Endothelial cell of umbilical vein (primary cell): ENCODE measurements at regions not wholly inside any gene's neighbourhood (a gene's known extent, or its start where the extent isn't known, plus 50 kb on each side); places are given as distances from the start of the nearest gene placed in this dataset.

Source experiments
- BruUV-seq: library from RNA; stranded (reverse); fragments of 400-500 nt; replicated peaks from 2 replicates; lab custom pipeline; 2021; lab: Mats Ljungman, UMichigan
- CTCF ChIA-PET: fragments of 300-600, 350-600 bp; sonication (Branson Sonifier 250); formaldehyde crosslinking; loops from one replicate; lab custom pipeline; 2021; ENCODE audit warnings: antibody characterized with exemption, inconsistent platforms; lab: Charles Lee
- POLR2A ChIA-PET: fragments of 300-600, 350-600 bp; sonication (Branson Sonifier 250); formaldehyde crosslinking; loops from one replicate; lab custom pipeline; 2021; ENCODE audit warnings: antibody characterized with exemption, inconsistent platforms; lab: Charles Lee
- DNase-seq: peaks from one replicate; pipeline ENCODE4 v3.0.0-alpha.2; 2011; ENCODE audit warnings: low read depth, low spot score
- FAIRE-seq: peaks from 2 replicates; lab custom pipeline; 2011; peaks lifted over from hg19 to GRCh38; lab: Jason Lieb, UNC
- H2AFZ ChIP-seq: 2 replicates; pipeline ENCODE4 v1.6.0; 2012; ENCODE audit warnings: low read depth, low read length, control low read depth, inconsistent platforms
- H3K27ac ChIP-seq: 2 replicates; pipeline ENCODE4 v1.5.1; 2011; ENCODE audit warnings: low read depth, mild to moderate bottlenecking, control low read depth, low read length, moderate library complexity; ENCODE audit not compliant: insufficient read depth
- H3K27me3 ChIP-seq, 2 experiments: 2 replicates each; pipeline versions ENCODE4 v1.6.0 to v1.6.1; 2011; ENCODE audit warnings: low read length in 2 of 2, mixed read lengths in 1 of 2; ENCODE audit not compliant: control insufficient read depth in 2 of 2, insufficient read depth in 2 of 2
- H3K36me3 ChIP-seq, 2 experiments: 2 replicates in 1 of 2; 3 replicates in 1 of 2; pipeline ENCODE4 v1.5.1; 2011; ENCODE audit warnings: low read length in 2 of 2, mild to moderate bottlenecking in 1 of 2, moderate library complexity in 1 of 2; ENCODE audit not compliant: control insufficient read depth in 2 of 2, insufficient read depth in 2 of 2; ENCODE audit errors: extremely low read depth in 1 of 2
- H3K4me1 ChIP-seq: 3 replicates; pipeline ENCODE4 v1.5.1; 2011; ENCODE audit warnings: mild to moderate bottlenecking, low read length; ENCODE audit not compliant: control insufficient read depth, insufficient read depth; ENCODE audit errors: extremely low read depth
- H3K4me2 ChIP-seq: 2 replicates; pipeline ENCODE4 v1.6.1; 2011; ENCODE audit warnings: low read length, control low read depth, mixed read lengths; ENCODE audit not compliant: insufficient read depth
- H3K4me3 ChIP-seq, 3 experiments: fragments of 200-600 bp in 1 of 3; sonication (generic), shearing (Covaris generic) in 1 of 3; replicated peaks in 1 of 3; 2 replicates each; pipeline ENCODE4 v1.5.1; 2011 to 2016; ENCODE audit warnings: control low read depth in 3 of 3, low read length in 3 of 3, mild to moderate bottlenecking in 2 of 3, inconsistent platforms in 1 of 3, low read depth in 1 of 3, moderate library complexity in 1 of 3; ENCODE audit not compliant: insufficient read depth in 1 of 3
- H3K79me2 ChIP-seq: 2 replicates; pipeline ENCODE4 v1.6.0; 2012; ENCODE audit warnings: low read length, inconsistent platforms; ENCODE audit not compliant: control insufficient read depth, insufficient read depth
- H3K9ac ChIP-seq: replicated peaks from 2 replicates; pipeline ENCODE3; 2011; ENCODE audit warnings: low read length, control low read depth; ENCODE audit not compliant: insufficient read depth; ENCODE audit errors: extremely low read depth
- H3K9me1 ChIP-seq: replicated peaks from 3 replicates; pipeline ENCODE4 v1.6.0; 2011; ENCODE audit warnings: mild to moderate bottlenecking, low read length; ENCODE audit not compliant: control insufficient read depth, insufficient read depth; ENCODE audit errors: extremely low read depth
- H3K9me3 ChIP-seq: replicated peaks from 2 replicates; pipeline ENCODE4 v1.5.1; 2012; ENCODE audit warnings: low read length, inconsistent platforms; ENCODE audit not compliant: control insufficient read depth, insufficient read depth
- H4K20me1 ChIP-seq: replicated peaks from 2 replicates; pipeline ENCODE3; 2011; ENCODE audit warnings: mild to moderate bottlenecking, low read length; ENCODE audit not compliant: control insufficient read depth, insufficient read depth; ENCODE audit errors: extremely low read depth
- EZH2 ChIP-seq: IDR thresholded peaks from 2 replicates; pipeline ENCODE4 v1.6.1; 2012; ENCODE audit warnings: borderline replicate concordance, low read depth, mild to moderate bottlenecking, moderate library complexity, low read length, inconsistent platforms; ENCODE audit not compliant: severe bottlenecking
- FOS ChIP-seq: IDR thresholded peaks from 2 replicates; pipeline ENCODE4 v1.6.1; 2011; ENCODE audit warnings: mild to moderate bottlenecking, low read length, moderate library complexity, borderline replicate concordance; ENCODE audit not compliant: insufficient read depth
- GATA2 ChIP-seq: IDR thresholded peaks from 2 replicates; pipeline ENCODE4 v1.7.0; 2011; ENCODE audit warnings: low read depth, mild to moderate bottlenecking, moderate library complexity, mixed read lengths, low read length; ENCODE audit not compliant: insufficient read length, insufficient read depth
- JUN ChIP-seq: IDR thresholded peaks from 2 replicates; pipeline ENCODE4 v1.6.1; 2011; ENCODE audit warnings: borderline replicate concordance, low read depth; ENCODE audit not compliant: insufficient read length, insufficient read depth
- MAX ChIP-seq: IDR thresholded peaks from 2 replicates; pipeline ENCODE4 v1.6.1; 2011; ENCODE audit not compliant: insufficient read depth, insufficient read length
- MYC ChIP-seq: IDR thresholded peaks from one replicate; pipeline ENCODE4 v1.6.1; 2011; ENCODE audit warnings: mild to moderate bottlenecking, low read depth, low read length
- POLR2A ChIP-seq: IDR thresholded peaks from 2 replicates; pipeline ENCODE4 v1.6.1; 2012; ENCODE audit warnings: low read depth, mild to moderate bottlenecking, control low read depth, low read length
- POLR2AphosphoS5 ChIP-seq: IDR thresholded peaks from 2 replicates; pipeline ENCODE4 v1.6.1; 2012; ENCODE audit warnings: low read depth, mild to moderate bottlenecking, control low read depth, low read length, moderate library complexity; ENCODE audit not compliant: insufficient read depth
- dilution Hi-C: fragments of 300-500 bp; cut with MboI; formaldehyde crosslinking; loops from one replicate; pipeline ENCODE4 v1.15.0; 2019; ENCODE audit warnings: low sequenced_read_pairs; ENCODE audit not compliant: extremely low pct_ligation_motif_present
- intact Hi-C: fragments of 100-400 bp; cut with micrococcal nuclease; formaldehyde crosslinking; loops from one replicate; pipeline ENCODE4 v1.10.0; 2022
- TF ChIP-seq, protein P1 (sequence below), 2 donors: IDR thresholded peaks; 1 replicate in 1 of 2; 2 replicates in 1 of 2; pipeline ENCODE4 v1.5.1; 2011; ENCODE audit warnings: low read length in 2 of 2, mild to moderate bottlenecking in 2 of 2, moderate library complexity in 2 of 2, control low read depth in 1 of 2, inconsistent platforms in 1 of 2, low read depth in 1 of 2; ENCODE audit not compliant: insufficient read depth in 1 of 2; ENCODE audit errors: extremely low read depth in 1 of 2

- H3K9me1 ChIP-seq, result no peaks in the 10 kb centered on the region
- H3K9me3 ChIP-seq, result no peaks in the 10 kb centered on the region
- no peak overlapping the region for H3K4me3 ChIP-seq
- no peaks in the 10 kb centered on the region for H3K27me3 ChIP-seq
- no peak overlapping the region for H3K9ac ChIP-seq
- no peak for FAIRE-seq
- no peak overlapping the region for H3K27ac ChIP-seq
- no peak overlapping the region for H3K4me2 ChIP-seq
- no peaks in the 10 kb centered on the region for H3K4me1 ChIP-seq
- H4K20me1 ChIP-seq, result no peaks in the 10 kb centered on the region
- DNase-seq, result no peak
- ChIA-PET CTCF (no interaction called here), POLR2A (no interaction called here)
- no TSS peak for BruUV-seq
- TF ChIP-seq GATA2, result no peak
- TF ChIP-seq, protein P1, sequence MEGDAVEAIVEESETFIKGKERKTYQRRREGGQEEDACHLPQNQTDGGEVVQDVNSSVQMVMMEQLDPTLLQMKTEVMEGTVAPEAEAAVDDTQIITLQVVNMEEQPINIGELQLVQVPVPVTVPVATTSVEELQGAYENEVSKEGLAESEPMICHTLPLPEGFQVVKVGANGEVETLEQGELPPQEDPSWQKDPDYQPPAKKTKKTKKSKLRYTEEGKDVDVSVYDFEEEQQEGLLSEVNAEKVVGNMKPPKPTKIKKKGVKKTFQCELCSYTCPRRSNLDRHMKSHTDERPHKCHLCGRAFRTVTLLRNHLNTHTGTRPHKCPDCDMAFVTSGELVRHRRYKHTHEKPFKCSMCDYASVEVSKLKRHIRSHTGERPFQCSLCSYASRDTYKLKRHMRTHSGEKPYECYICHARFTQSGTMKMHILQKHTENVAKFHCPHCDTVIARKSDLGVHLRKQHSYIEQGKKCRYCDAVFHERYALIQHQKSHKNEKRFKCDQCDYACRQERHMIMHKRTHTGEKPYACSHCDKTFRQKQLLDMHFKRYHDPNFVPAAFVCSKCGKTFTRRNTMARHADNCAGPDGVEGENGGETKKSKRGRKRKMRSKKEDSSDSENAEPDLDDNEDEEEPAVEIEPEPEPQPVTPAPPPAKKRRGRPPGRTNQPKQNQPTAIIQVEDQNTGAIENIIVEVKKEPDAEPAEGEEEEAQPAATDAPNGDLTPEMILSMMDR (IDR thresholded peaks at IDR 0.05; ENCODE audit: extremely low read depth in 1 of 2, insufficient read depth in 1 of 2, low read depth in 1 of 2, low read length in 2 of 2), result no peak
- TF ChIP-seq FOS, result no peak
- dilution Hi-C loops (no loop called here), intact Hi-C loops (no loop called here)
- H3K79me2 ChIP-seq, result no peaks in the 10 kb centered on the region
- H2AFZ ChIP-seq, result no peak overlapping the region
- no peaks in the 10 kb centered on the region for H3K36me3 ChIP-seq
Measured at GRCh38 chr9:118561051-118561450, 808.2 kb downstream of the BRINP1 start.

DNA sequence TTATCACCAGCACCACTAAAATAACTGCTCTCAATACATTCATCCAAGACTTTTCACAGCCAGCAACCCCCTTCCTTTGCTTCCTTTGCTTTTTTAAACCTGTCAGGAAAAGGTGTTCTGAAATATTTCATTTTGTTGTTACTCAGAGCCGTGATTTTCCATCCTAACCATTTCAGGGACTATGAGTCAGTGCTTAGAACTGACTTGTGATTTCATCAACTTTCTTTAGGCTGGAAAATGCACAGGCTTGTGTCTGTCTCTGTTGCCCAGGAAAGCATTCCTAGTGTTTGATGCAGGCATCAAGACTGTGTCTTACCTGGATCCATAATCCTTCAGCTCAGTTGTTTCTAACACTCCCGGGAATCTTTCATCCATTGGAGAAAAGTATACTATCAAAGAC lies 805.6 kb downstream of the BRINP1 start:
- Histone ChIP-seq H3K27me3 (peaks cover 0 to 2% of the 10 kb centered on the region in 2 experiments), H3K36me3 (no peaks in the 10 kb centered on the region), H2AFZ (no peak overlapping the region), H3K9ac (no peak overlapping the region), H3K27ac (no peak overlapping the region), H3K9me3 (no peaks in the 10 kb centered on the region), H3K9me1 (no peaks in the 10 kb centered on the region), H3K4me3 (no peak overlapping the region), H3K4me1 (no peaks in the 10 kb centered on the region), H4K20me1 (no peaks in the 10 kb centered on the region), H3K4me2 (no peak overlapping the region), H3K79me2 (no peaks in the 10 kb centered on the region)
- BruUV-seq, result no TSS peak
- TF ChIP-seq JUN (no peak), MYC (no peak), POLR2AphosphoS5 (no peak), MAX (no peak), FOS (no peak), POLR2A (no peak), GATA2 (no peak), EZH2 (no peak)
- TF ChIP-seq, protein P1 (IDR thresholded peaks at IDR 0.05; ENCODE audit: extremely low read depth in 1 of 2, insufficient read depth in 1 of 2, low read depth in 1 of 2, low read length in 2 of 2), result no peak
- ChIA-PET POLR2A (no interaction called here), CTCF (no interaction called here)
- FAIRE-seq (no peak), DNase-seq (no peak)
- intact Hi-C loops, result no loop called here
- dilution Hi-C loops, result no loop called here
